ENCODE measurements at regions not wholly inside any gene's neighbourhood (a gene's known extent, or its start where the extent isn't known, plus 50 kb on each side); places are given as distances from the start of the nearest gene placed in this dataset.

DNA sequence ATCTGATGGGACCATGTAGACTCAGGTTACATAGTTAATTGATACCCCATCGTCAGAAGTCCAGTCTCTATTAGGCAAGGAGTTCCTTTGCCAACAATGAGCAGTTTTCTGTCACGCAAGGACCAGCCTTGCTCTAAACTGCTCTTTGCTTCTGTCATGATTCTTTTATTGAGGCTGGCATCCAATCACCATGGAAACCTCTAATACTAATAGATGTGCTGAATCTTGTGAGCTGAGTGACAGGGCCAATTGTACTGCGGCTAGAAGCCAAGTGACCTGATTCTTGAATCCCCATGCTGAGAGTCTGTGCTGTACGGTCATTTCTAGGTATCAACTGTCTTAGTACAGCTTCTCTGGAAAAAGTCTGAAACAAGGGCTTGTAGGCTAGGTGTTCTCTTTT is 395.6 kb downstream of the RND3 start:
- H3K27ac Mint-ChIP-seq = no peak overlapping the region
- no peaks in the 10 kb centered on the region for H3K36me3 Mint-ChIP-seq (ENCODE audit: low read depth)
- no peaks in the 10 kb centered on the region for H3K4me1 Mint-ChIP-seq (ENCODE audit: low read depth)
- no peaks in the 10 kb centered on the region for H3K9me3 ChIP-seq (ENCODE audit: control insufficient read depth in 1 of 2, insufficient read depth in 1 of 2, low read length in 2 of 2)
- no peak for ATAC-seq (ENCODE audit: poor library complexity)
- DNase-seq = no peak
- no peaks in the 10 kb centered on the region for H3K27me3 ChIP-seq (ENCODE audit: control insufficient read depth in 1 of 2, insufficient read depth in 2 of 2, low read length in 2 of 2)
- TF ChIP-seq, protein P1, sequence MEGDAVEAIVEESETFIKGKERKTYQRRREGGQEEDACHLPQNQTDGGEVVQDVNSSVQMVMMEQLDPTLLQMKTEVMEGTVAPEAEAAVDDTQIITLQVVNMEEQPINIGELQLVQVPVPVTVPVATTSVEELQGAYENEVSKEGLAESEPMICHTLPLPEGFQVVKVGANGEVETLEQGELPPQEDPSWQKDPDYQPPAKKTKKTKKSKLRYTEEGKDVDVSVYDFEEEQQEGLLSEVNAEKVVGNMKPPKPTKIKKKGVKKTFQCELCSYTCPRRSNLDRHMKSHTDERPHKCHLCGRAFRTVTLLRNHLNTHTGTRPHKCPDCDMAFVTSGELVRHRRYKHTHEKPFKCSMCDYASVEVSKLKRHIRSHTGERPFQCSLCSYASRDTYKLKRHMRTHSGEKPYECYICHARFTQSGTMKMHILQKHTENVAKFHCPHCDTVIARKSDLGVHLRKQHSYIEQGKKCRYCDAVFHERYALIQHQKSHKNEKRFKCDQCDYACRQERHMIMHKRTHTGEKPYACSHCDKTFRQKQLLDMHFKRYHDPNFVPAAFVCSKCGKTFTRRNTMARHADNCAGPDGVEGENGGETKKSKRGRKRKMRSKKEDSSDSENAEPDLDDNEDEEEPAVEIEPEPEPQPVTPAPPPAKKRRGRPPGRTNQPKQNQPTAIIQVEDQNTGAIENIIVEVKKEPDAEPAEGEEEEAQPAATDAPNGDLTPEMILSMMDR (IDR thresholded peaks at IDR 0.05) = no peak
- POLR2A ChIA-PET = no interaction called here
- no peak overlapping the region for H3K27ac ChIP-seq (ENCODE audit: low read depth in 1 of 2, low read length in 2 of 2)
- H3K27me3 Mint-ChIP-seq = no peaks in the 10 kb centered on the region
- CTCF ChIA-PET = no interaction called here
- H3K4me1 ChIP-seq (ENCODE audit: insufficient read depth, low read length) = no peaks in the 10 kb centered on the region
- H3K4me3 Mint-ChIP-seq = no peak overlapping the region
- intact Hi-C loops (cut with DNase I, micrococcal nuclease) = no loop called here
- H3K4me3 ChIP-seq (ENCODE audit: low read length) = no peak overlapping the region
- H3K9me3 Mint-ChIP-seq = peaks cover 4% of the 10 kb centered on the region
- H3K36me3 ChIP-seq (ENCODE audit: insufficient read depth, low read length) = no peaks in the 10 kb centered on the region

DNA sequence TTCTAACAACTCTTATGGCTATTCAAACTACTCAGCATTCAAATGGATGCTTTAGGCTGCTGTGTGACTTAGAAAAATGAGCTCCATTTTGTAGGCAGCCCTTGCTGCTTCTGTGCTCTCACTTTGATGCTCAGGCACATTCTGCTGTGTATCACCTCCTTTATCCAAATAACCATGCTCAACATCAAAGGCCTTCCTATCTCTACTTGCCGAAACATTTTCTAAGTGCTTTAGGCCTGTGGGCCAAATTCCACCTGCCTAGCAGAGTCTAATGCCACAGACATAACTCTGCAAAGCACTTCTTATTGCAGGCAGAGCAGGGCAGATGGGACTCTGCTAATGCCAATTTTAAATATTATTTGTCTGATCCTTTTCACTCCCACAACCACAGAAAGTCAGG is 397.4 kb downstream of the RND3 start:
- TF ChIP-seq, protein P1 (IDR thresholded peaks at IDR 0.05) = no peak
- no peaks in the 10 kb centered on the region for H3K4me1 Mint-ChIP-seq (ENCODE audit: low read depth)
- ATAC-seq (ENCODE audit: poor library complexity) = no peak

DNA sequence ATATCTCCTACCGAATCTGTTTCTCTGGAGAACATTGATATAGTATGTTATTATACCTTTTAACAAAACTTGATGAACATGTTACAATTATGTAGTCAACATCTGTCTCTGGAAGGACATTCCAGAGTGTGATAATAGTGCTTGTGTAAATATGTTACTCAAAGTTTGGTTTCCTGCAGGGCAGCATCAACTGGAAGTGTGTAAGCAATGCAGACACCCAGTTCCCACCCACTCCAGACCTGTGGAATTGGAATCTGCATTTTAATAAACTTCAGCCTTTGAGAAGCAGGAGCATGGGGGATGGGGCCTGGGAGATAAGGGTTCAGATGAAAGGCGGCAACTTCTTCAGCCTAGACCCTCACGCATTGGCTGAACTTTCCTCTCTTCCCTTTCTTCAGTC is 398.9 kb downstream of the RND3 start:
- H3K27ac Mint-ChIP-seq = no peak overlapping the region
- no peaks in the 10 kb centered on the region for H3K27me3 Mint-ChIP-seq
- intact Hi-C loops (cut with DNase I, micrococcal nuclease) = no loop called here
- H3K27ac ChIP-seq (ENCODE audit: low read depth in 1 of 2, low read length in 2 of 2) = no peak overlapping the region
- TF ChIP-seq, protein P1 (IDR thresholded peaks at IDR 0.05) = no peak
- H3K9me3 Mint-ChIP-seq = peaks cover 8% of the 10 kb centered on the region
- H3K36me3 ChIP-seq (ENCODE audit: insufficient read depth, low read length) = no peaks in the 10 kb centered on the region
- no peak overlapping the region for H3K4me3 Mint-ChIP-seq
- H3K4me1 ChIP-seq (ENCODE audit: insufficient read depth, low read length) = no peaks in the 10 kb centered on the region
- ATAC-seq (ENCODE audit: poor library complexity) = no peak
- no peaks in the 10 kb centered on the region for H3K27me3 ChIP-seq (ENCODE audit: control insufficient read depth in 1 of 2, insufficient read depth in 2 of 2, low read length in 2 of 2)
- no peak for DNase-seq
- no peaks in the 10 kb centered on the region for H3K4me1 Mint-ChIP-seq (ENCODE audit: low read depth)
- H3K4me3 ChIP-seq (ENCODE audit: low read length) = no peak overlapping the region
- POLR2A ChIA-PET = no interaction called here
- H3K9me3 ChIP-seq (ENCODE audit: control insufficient read depth in 1 of 2, insufficient read depth in 1 of 2, low read length in 2 of 2) = no peaks in the 10 kb centered on the region
- CTCF ChIA-PET = no interaction called here
- no peaks in the 10 kb centered on the region for H3K36me3 Mint-ChIP-seq (ENCODE audit: low read depth)

More for the DNA sequence above, 397.4 kb downstream of the RND3 start:
- ChIA-PET POLR2A (no interaction called here), CTCF (no interaction called here)
- Histone ChIP-seq H3K4me1 (ENCODE audit: insufficient read depth, low read length) (no peaks in the 10 kb centered on the region), H3K9me3 (ENCODE audit: control insufficient read depth in 1 of 2, insufficient read depth in 1 of 2, low read length in 2 of 2) (no peaks in the 10 kb centered on the region), H3K4me3 (ENCODE audit: low read length) (no peak overlapping the region), H3K27ac (ENCODE audit: low read depth in 1 of 2, low read length in 2 of 2) (no peak overlapping the region), H3K27me3 (ENCODE audit: control insufficient read depth in 1 of 2, insufficient read depth in 2 of 2, low read length in 2 of 2) (no peaks in the 10 kb centered on the region), H3K36me3 (ENCODE audit: insufficient read depth, low read length) (no peaks in the 10 kb centered on the region)
- intact Hi-C loops (cut with DNase I, micrococcal nuclease) = no loop called here
- DNase-seq = no peak
- Mint-ChIP-seq H3K9me3 (peaks cover 6% of the 10 kb centered on the region), H3K36me3 (ENCODE audit: low read depth) (no peaks in the 10 kb centered on the region), H3K4me3 (no peak overlapping the region), H3K27me3 (no peaks in the 10 kb centered on the region), H3K27ac (no peak overlapping the region)

All from CD4-positive, alpha-beta T cell (primary cell).